Keratinocyte (primary cell): ENCODE measurements at regions not wholly inside any gene's neighbourhood (a gene's known extent, or its start where the extent isn't known, plus 50 kb on each side); places are given as distances from the start of the nearest gene placed in this dataset.

Experiments used
- DNase-seq: peaks from one replicate; pipeline ENCODE4 v3.0.0-alpha.2; 2011; ENCODE audit warnings: low read depth, missing footprints, low spot score
- FAIRE-seq: peaks from 2 replicates; lab custom pipeline; 2011; peaks lifted over from hg19 to GRCh38; lab: Jason Lieb, UNC
- H2AFZ ChIP-seq: 2 replicates; pipeline ENCODE4 v1.6.0; 2012; ENCODE audit warnings: low read length, control low read depth, inconsistent platforms; ENCODE audit not compliant: control insufficient read depth
- H3K27ac ChIP-seq: 2 replicates; pipeline ENCODE4 v1.5.1; 2011; ENCODE audit warnings: low read length; ENCODE audit not compliant: control insufficient read depth, insufficient read depth
- H3K27me3 ChIP-seq: 3 replicates; pipeline ENCODE4 v1.6.0; 2011; ENCODE audit warnings: low read length; ENCODE audit not compliant: control insufficient read depth, insufficient read depth; ENCODE audit errors: extremely low read depth
- H3K36me3 ChIP-seq, 2 experiments: 2 replicates in 1 of 2; 3 replicates in 1 of 2; pipeline ENCODE4 v1.5.1; 2011; ENCODE audit warnings: low read length in 2 of 2, mild to moderate bottlenecking in 1 of 2; ENCODE audit not compliant: control insufficient read depth in 2 of 2, insufficient read depth in 2 of 2; ENCODE audit errors: extremely low read depth in 1 of 2
- H3K4me1 ChIP-seq: 3 replicates; pipeline ENCODE4 v1.5.1; 2011; ENCODE audit warnings: low read length; ENCODE audit not compliant: control insufficient read depth, insufficient read depth; ENCODE audit errors: extremely low read depth
- H3K4me2 ChIP-seq: 3 replicates; pipeline ENCODE4 v1.6.0; 2011; ENCODE audit warnings: low read depth, low read length; ENCODE audit not compliant: control insufficient read depth, insufficient read depth; ENCODE audit errors: extremely low read depth
- H3K4me3 ChIP-seq, 3 experiments: fragments of 200-600 bp in 1 of 3; sonication (generic) in 1 of 3; 2 replicates in 2 of 3; 3 replicates in 1 of 3; pipeline ENCODE4 v1.5.1; 2011 to 2016; ENCODE audit warnings: low read length in 3 of 3, mild to moderate bottlenecking in 3 of 3, control low read depth in 2 of 3, inconsistent platforms in 1 of 3, low read depth in 1 of 3, mixed read lengths in 1 of 3, mixed run types in 1 of 3, moderate library complexity in 1 of 3; ENCODE audit not compliant: control insufficient read depth in 2 of 3, insufficient read depth in 2 of 3; ENCODE audit errors: extremely low read depth in 1 of 3
- H3K79me2 ChIP-seq: 2 replicates; pipeline ENCODE4 v1.6.0; 2012; ENCODE audit warnings: low read length; ENCODE audit not compliant: control insufficient read depth, insufficient read depth
- H3K9ac ChIP-seq: 3 replicates; pipeline ENCODE4 v1.6.0; 2011; ENCODE audit warnings: low read length; ENCODE audit not compliant: control insufficient read depth, insufficient read depth; ENCODE audit errors: extremely low read depth
- H3K9me1 ChIP-seq: 3 replicates; pipeline ENCODE4 v1.6.0; 2011; ENCODE audit warnings: low read length; ENCODE audit not compliant: control insufficient read depth, insufficient read depth; ENCODE audit errors: extremely low read depth
- H3K9me3 ChIP-seq: 2 replicates; pipeline ENCODE4 v1.5.1; 2012; ENCODE audit warnings: low read depth, low read length; ENCODE audit not compliant: control insufficient read depth
- H4K20me1 ChIP-seq: 3 replicates; pipeline ENCODE4 v1.6.0; 2011; ENCODE audit warnings: low read length; ENCODE audit not compliant: control insufficient read depth, insufficient read depth; ENCODE audit errors: extremely low read depth
- CTCF ChIP-seq, 3 experiments: IDR thresholded peaks in 1 of 3; conservative IDR thresholded peaks in 1 of 3; optimal IDR thresholded peaks in 1 of 3; 2 replicates in 2 of 3; 3 replicates in 1 of 3; pipeline versions ENCODE3 to v1.5.1; 2011; ENCODE audit warnings: low read length in 3 of 3, mild to moderate bottlenecking in 3 of 3, moderate library complexity in 2 of 3, control low read depth in 1 of 3, inconsistent platforms in 1 of 3; ENCODE audit not compliant: insufficient read depth in 2 of 3; ENCODE audit errors: extremely low read depth in 1 of 3
- EZH2 ChIP-seq: IDR thresholded peaks from one replicate; pipeline ENCODE4 v1.6.1; 2012; ENCODE audit warnings: inconsistent platforms, mild to moderate bottlenecking, low read length, moderate library complexity
- dilution Hi-C: fragments of 300-500 bp; cut with MboI; formaldehyde crosslinking; loops from one replicate; pipeline ENCODE4 v1.7.0; 2020; ENCODE audit warnings: low sequenced_read_pairs; ENCODE audit not compliant: extremely low pct_ligation_motif_present

DNA sequence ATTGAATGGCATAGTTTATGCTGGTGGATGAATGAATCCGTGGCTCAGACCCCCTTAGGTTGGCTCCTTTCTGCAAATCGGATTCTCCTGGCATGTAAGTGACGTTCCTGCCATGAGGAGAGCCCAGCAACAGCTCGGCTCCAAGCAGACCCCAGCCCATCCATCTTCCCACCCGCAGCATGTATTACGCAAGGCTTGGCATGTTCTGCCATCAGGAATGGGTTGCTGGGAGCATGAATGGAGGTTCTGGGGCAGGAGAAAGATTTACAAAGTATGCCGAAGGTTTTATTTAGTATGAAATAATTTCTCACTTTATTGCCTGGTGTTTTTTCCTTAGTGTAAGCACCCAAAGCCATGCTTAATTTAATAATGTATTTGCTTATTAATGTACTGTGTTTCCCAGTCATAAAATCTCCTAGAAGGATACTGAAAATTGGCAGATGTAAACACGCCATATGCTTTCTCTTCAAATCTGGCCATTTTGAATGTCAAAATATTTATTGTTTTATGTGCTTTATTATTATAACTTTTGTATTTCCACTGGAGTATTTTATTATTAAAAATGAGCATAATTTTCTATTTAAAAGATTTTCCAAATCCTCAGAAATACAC, 128.5 kb downstream of the ACKR3 start:
- no peaks in the 10 kb centered on the region for H3K27me3 ChIP-seq
- no peak overlapping the region for H3K27ac ChIP-seq
- H3K9me1 ChIP-seq, result no peaks in the 10 kb centered on the region
- H3K79me2 ChIP-seq, result no peaks in the 10 kb centered on the region
- no peaks in the 10 kb centered on the region for H4K20me1 ChIP-seq
- no peaks in the 10 kb centered on the region for H3K4me1 ChIP-seq
- H2AFZ ChIP-seq, result no peak overlapping the region
- FAIRE-seq (no peak), DNase-seq (no peak)
- H3K9ac ChIP-seq, result no peak overlapping the region
- dilution Hi-C loops, result no loop called here
- no peaks in the 10 kb centered on the region for H3K9me3 ChIP-seq
- no peaks in the 10 kb centered on the region for H3K36me3 ChIP-seq
- no peak overlapping the region for H3K4me2 ChIP-seq
- H3K4me3 ChIP-seq, result no peak overlapping the region
- TF ChIP-seq EZH2, result no peak
- no peak for TF ChIP-seq CTCF (optimal IDR thresholded peaks at IDR 0.05 in 1 of 3, IDR thresholded peaks at IDR 0.05 in 1 of 3, conservative IDR thresholded peaks at IDR 0.05 in 1 of 3; ENCODE audit: extremely low read depth in 1 of 3, insufficient read depth in 2 of 3, low read length in 3 of 3)

- Histone ChIP-seq H3K4me3 (no peak overlapping the region), H3K27me3 (no peaks in the 10 kb centered on the region), H3K9ac (no peak overlapping the region), H3K79me2 (no peaks in the 10 kb centered on the region), H3K36me3 (no peaks in the 10 kb centered on the region), H3K27ac (no peak overlapping the region), H3K4me1 (no peaks in the 10 kb centered on the region), H4K20me1 (no peaks in the 10 kb centered on the region), H3K9me3 (no peaks in the 10 kb centered on the region), H2AFZ (no peak overlapping the region), H3K4me2 (no peak overlapping the region), H3K9me1 (no peaks in the 10 kb centered on the region)
- no peak for DNase-seq
- TF ChIP-seq CTCF (optimal IDR thresholded peaks at IDR 0.05 in 1 of 3, IDR thresholded peaks at IDR 0.05 in 1 of 3, conservative IDR thresholded peaks at IDR 0.05 in 1 of 3; ENCODE audit: extremely low read depth in 1 of 3, insufficient read depth in 2 of 3, low read length in 3 of 3), result no peak
- no peak for FAIRE-seq
- dilution Hi-C loops, result no loop called here
These were observed 131.1 kb downstream of the ACKR3 start for GRCh38 chr2:236700703-236701102.
